ENCODE measurements at regions not wholly inside any gene's neighbourhood (a gene's known extent, or its start where the extent isn't known, plus 50 kb on each side); places are given as distances from the start of the nearest gene placed in this dataset.

DNA sequence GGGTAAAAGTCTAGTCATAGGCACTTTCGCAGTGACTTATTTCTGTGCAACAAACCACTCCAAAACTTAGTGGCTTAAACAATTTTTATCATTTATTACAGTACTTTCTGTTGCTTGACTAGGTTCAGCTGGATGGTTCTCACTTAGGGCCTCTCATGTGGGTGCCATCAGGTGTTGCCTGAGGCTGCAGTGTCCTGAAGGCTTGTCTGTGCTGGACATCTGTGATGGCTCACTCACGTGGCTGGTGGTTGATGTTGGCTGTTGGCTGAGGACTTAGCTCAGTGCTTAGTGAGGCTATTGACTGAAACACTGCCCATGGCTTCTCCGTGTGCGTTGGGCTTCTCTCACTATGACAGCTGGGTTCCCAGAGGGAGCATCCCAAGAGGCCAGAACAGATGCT, 81.4 kb upstream of the GCFC2 start:
- Histone ChIP-seq H3K27ac (no peak overlapping the region), H3K4me1 (peaks cover 6% of the 10 kb centered on the region; the same call in 1 of the 2 replicates), H3K27me3 (no peaks in the 10 kb centered on the region)

DNA sequence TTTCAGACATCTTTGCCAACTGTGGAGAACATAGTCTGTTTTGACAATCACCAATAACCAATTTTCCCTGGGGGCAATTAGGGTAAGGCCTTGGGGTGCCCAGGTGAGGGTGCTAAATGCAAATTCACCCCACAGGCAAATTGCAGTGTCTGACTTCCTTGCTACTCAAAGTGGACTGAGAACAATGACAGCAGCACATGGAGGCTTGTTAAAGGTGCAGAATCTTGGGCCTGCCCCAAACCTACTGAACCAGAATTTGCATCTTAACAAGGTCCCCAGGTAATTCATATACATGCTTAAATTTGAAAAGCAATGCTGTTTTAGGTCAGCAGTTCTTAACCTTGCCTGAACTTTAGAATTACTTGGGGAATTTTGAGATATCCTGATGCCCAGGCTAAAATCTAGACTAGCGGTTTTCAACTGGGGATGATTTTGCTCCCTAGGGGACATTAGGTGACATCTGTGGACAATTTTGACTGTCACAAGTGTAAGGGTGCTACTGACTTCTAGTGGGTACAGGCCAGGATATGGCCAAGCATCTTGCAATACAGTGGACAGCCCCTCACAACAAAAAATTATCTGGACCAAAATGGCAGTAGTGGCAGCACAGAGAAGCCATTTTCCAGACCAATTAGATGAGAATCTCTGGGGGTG, 80.2 kb upstream of the GCFC2 start:
- no peaks in the 10 kb centered on the region for H3K27me3 ChIP-seq
- H3K4me1 ChIP-seq: peaks cover 6% of the 10 kb centered on the region; the same call in 1 of the 2 replicates
- H3K4me3 ChIP-seq: no peak overlapping the region
- no peak overlapping the region for H3K27ac ChIP-seq
- H4K20me1 ChIP-seq: no peaks in the 10 kb centered on the region
- no peak for TF ChIP-seq Cebpa-rat (IDR thresholded peaks at IDR 0.05)
- no peak overlapping the region for H3K9ac ChIP-seq
- no peak overlapping the region for H3K4me2 ChIP-seq
- H3K9me3 ChIP-seq: no peaks in the 10 kb centered on the region
- H3K36me3 ChIP-seq: no peaks in the 10 kb centered on the region

More for the DNA sequence above, 81.4 kb upstream of the GCFC2 start:
- H3K36me3 ChIP-seq: no peaks in the 10 kb centered on the region
- no peaks in the 10 kb centered on the region for H4K20me1 ChIP-seq
- H3K9ac ChIP-seq: no peak overlapping the region
- no peak overlapping the region for H3K4me3 ChIP-seq
- TF ChIP-seq Cebpa-rat (IDR thresholded peaks at IDR 0.05): no peak
- no peak overlapping the region for H3K4me2 ChIP-seq
- H3K9me3 ChIP-seq: no peaks in the 10 kb centered on the region

DNA sequence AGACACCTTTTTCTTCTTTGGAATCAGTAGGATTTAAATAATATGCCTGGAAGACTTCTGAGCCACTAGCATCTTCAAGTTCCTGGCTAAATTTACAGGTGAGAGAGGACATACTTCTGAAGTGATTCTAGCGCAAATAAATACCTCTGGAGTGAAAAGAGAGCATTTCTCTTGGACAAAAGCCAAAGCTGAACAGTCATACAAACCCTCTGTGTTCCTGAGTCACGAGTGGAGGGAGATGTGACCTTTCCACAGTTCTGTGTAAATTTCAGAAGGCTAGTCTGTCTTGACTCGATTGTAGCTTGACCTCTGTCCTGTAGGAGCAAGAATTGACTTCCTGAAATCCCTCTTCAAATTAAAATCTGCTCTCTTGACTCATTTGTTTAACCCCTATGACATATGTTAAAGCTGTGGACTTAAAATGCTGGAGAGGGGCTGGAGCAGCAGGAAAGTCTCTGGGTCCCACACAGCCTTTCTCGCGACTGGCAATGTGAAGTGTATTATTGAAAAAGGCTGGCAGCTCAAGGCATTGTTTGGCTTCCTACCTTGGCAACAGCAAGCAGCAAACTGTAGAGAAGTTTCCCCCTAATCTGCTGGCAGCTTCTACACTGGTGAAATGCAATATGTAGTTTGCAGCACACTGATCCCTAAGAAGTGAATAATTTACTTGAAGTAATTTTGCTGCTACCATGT, 79.6 kb upstream of the GCFC2 start:
- H3K4me2 ChIP-seq: no peak overlapping the region
- H3K9me3 ChIP-seq: no peaks in the 10 kb centered on the region
- no peaks in the 10 kb centered on the region for H3K27me3 ChIP-seq
- H3K36me3 ChIP-seq: no peaks in the 10 kb centered on the region
- no peak overlapping the region for H3K4me3 ChIP-seq
- H3K27ac ChIP-seq: no peak overlapping the region
- no peak overlapping the region for H3K9ac ChIP-seq
- peaks cover 6% of the 10 kb centered on the region; the same call in 1 of the 2 replicates for H3K4me1 ChIP-seq
- TF ChIP-seq Cebpa-rat (IDR thresholded peaks at IDR 0.05): no peak
- no peaks in the 10 kb centered on the region for H4K20me1 ChIP-seq

DNA sequence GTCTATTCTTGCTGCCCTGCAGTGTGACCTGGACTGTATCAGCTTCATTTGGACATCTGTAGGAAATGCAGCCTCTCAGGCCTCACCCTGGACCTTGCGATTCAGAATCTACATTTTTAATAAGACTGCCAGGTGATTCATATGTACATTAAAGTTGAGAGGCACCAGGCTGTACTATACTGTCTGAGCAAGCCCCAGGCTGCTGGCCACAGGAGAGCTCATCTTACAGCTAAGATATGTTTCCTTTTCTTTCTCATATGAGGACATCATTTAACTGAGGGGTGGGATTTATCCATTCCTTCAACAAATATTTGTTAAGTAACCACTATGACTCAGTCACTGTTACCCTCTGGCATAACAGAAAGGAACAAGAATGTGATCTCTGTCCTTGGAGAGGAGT, 78.2 kb upstream of the GCFC2 start:
- Histone ChIP-seq H3K27ac (no peak overlapping the region), H4K20me1 (no peaks in the 10 kb centered on the region), H3K9me3 (no peaks in the 10 kb centered on the region), H3K36me3 (no peaks in the 10 kb centered on the region), H3K9ac (no peak overlapping the region), H3K4me2 (no peak overlapping the region), H3K27me3 (no peaks in the 10 kb centered on the region), H3K4me3 (no peak overlapping the region), H3K4me1 (peaks cover 6% of the 10 kb centered on the region; the same call in 1 of the 2 replicates)
- TF ChIP-seq Cebpa-rat (IDR thresholded peaks at IDR 0.05): no peak

DNA sequence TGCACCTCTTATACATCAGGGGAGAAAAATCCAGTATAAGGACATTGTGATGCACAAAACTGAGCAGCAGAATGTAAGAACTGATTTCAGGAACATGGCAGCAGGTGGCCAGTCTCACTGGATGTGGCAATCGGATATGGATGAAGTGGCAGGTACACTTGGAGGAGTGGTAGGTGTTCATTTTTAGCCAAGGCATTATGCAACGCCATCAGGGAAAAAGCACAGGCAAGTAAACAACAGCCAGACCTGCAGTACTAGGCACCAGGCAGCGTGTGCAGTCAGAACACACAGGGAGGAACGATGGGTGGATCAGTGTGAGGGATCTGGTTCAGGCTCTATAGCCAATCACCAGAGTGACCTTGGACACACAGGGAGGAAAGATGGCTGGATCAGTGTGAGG, 77.4 kb upstream of the GCFC2 start:
- Histone ChIP-seq H3K4me1 (peaks cover 6% of the 10 kb centered on the region; the same call in 1 of the 2 replicates), H3K9me3 (no peaks in the 10 kb centered on the region), H3K4me3 (no peak overlapping the region), H3K27ac (no peak overlapping the region), H3K27me3 (no peaks in the 10 kb centered on the region), H3K9ac (no peak overlapping the region), H3K36me3 (no peaks in the 10 kb centered on the region), H4K20me1 (no peaks in the 10 kb centered on the region), H3K4me2 (no peak overlapping the region)
- TF ChIP-seq Cebpa-rat (IDR thresholded peaks at IDR 0.05): no peak

DNA sequence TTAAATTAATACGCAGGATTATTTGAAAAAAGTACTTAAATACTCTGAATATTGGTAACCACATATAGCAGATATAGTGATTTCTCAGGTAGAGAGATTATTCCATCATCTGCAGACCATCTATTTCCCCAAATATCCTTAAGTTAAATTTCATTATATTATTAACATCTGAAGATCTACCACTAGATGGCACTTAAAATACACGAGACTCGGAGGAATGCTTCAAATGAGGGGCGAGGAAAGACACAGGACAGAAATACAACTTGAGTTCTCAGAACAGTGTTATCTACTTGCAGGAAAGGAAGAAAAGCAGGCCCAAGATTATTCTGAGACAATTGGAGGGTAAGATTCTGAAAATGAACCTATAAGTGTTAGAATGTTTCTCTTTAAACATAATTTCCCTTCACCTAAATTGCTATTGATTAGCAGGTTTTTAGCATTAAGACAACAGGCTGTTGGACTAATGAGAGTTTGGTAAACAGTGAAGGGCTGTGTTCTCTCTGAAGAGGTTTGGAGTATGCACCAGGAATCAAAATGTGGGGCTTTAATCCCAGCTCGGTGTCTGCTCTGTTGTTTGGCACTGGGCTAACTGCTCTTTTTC, 76.9 kb upstream of the GCFC2 start:
- no peak for TF ChIP-seq Cebpa-rat (IDR thresholded peaks at IDR 0.05)
- Histone ChIP-seq H3K27ac (no peak overlapping the region), H4K20me1 (no peaks in the 10 kb centered on the region), H3K36me3 (no peaks in the 10 kb centered on the region), H3K4me2 (no peak overlapping the region), H3K27me3 (no peaks in the 10 kb centered on the region), H3K9me3 (no peaks in the 10 kb centered on the region), H3K4me3 (no peak overlapping the region), H3K4me1 (peaks cover 6% of the 10 kb centered on the region; the same call in 1 of the 2 replicates), H3K9ac (no peak overlapping the region)

DNA sequence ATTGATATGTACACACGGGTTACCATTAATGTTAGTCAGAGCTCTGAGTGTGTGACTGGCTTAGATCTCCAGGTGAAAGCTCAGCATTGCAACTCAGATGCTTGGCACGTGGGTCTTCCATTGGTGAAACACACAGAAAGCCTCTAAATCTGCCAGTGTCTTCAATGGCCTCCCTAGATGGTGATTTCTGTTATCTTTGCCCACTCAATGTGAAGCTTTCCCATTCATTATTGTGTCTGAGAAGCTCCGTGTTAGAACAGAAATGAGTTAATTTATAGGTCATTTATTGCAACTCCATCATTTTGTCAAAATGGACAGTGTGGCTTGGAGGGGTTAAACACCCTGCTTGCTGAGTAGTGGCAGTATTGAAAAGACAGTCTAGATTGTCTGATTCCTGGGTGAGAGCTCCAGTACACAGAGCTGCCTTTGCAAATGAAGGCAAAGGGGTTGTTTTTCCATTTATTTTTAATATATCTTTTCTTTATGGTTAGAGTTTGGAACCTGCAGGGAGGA, 64.7 kb upstream of the GCFC2 start:
- H4K20me1 ChIP-seq: no peaks in the 10 kb centered on the region
- H3K36me3 ChIP-seq: no peaks in the 10 kb centered on the region
- no peaks in the 10 kb centered on the region for H3K9me3 ChIP-seq
- no peak overlapping the region for H3K27ac ChIP-seq
- H3K4me3 ChIP-seq: no peak overlapping the region
- TF ChIP-seq Cebpa-rat (IDR thresholded peaks at IDR 0.05): no peak
- H3K27me3 ChIP-seq: no peaks in the 10 kb centered on the region
- no peak overlapping the region for H3K9ac ChIP-seq
- no peaks in the 10 kb centered on the region for H3K4me1 ChIP-seq
- no peak overlapping the region for H3K4me2 ChIP-seq

DNA sequence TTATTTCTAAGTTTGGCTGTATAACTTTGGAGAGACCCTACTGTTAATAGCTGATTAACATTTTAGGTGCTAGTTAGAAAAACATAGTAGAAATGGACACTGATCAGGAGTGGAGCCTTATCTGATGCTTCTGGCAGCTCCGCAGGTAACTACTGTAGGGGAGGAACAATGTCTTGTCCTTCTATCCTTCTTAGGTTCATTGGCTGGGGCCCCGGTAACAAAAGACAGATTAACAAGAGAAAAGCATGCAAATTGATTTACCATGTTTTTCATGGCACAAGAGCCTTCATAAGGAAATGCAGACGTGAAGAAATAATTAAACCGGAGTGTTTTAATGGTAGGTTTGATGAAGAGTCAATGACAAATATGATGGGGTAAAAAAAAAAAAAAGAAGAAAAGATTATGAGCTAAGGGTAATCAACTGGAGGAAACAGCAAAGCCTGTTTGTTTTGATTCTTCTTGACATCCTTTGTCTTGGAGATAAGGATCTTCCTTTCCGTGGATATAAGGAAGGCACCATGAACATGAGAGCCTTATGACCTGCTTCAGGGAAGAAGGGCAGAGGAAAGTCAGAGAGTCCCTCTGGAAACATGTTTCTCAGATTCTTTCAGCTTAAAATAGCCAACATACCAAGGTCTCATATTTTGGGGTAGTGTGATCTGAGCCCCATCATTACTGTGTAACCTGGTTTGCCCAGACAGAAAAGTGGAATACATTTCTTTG, 62.4 kb upstream of the GCFC2 start:
- no peaks in the 10 kb centered on the region for H4K20me1 ChIP-seq
- H3K9ac ChIP-seq: no peak overlapping the region
- H3K4me2 ChIP-seq: no peak overlapping the region
- H3K4me1 ChIP-seq: no peaks in the 10 kb centered on the region
- no peaks in the 10 kb centered on the region for H3K36me3 ChIP-seq
- H3K4me3 ChIP-seq: no peak overlapping the region
- no peaks in the 10 kb centered on the region for H3K9me3 ChIP-seq
- H3K27ac ChIP-seq: no peak overlapping the region
- TF ChIP-seq Cebpa-rat (IDR thresholded peaks at IDR 0.05): no peak
- H3K27me3 ChIP-seq: no peaks in the 10 kb centered on the region

DNA sequence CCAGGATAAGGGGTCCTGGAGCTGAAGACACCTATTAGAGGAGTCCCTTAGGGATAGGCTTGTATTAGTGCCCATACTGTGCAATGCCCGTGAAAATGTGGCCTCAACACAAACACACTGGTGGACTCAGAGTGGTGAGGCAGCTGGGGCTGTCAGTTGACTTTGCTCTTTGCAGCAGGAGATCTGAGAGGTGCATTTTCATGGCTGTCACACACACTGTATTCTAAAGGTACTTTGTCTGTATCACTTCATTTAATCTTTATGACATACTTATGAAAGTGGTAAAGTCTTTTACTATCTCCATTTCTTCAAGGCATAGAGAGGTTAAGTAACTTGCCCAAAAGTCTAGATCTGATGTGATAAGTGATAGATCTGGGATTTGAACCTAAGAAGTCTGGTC, 55.1 kb upstream of the GCFC2 start:
- Histone ChIP-seq H3K4me2 (no peak overlapping the region), H3K36me3 (no peaks in the 10 kb centered on the region), H3K27ac (no peak overlapping the region), H3K27me3 (no peaks in the 10 kb centered on the region), H3K9me3 (no peaks in the 10 kb centered on the region), H3K4me1 (no peaks in the 10 kb centered on the region), H4K20me1 (no peaks in the 10 kb centered on the region), H3K4me3 (no peak overlapping the region), H3K9ac (no peak overlapping the region)
- TF ChIP-seq Cebpa-rat (IDR thresholded peaks at IDR 0.05): no peak

All from BLaER1 (cell line).